Brain microvascular endothelial cell (primary cell): ENCODE measurements at regions not wholly inside any gene's neighbourhood (a gene's known extent, or its start where the extent isn't known, plus 50 kb on each side); places are given as distances from the start of the nearest gene placed in this dataset.

ENCODE experiments used
- DNase-seq: peaks from one replicate; pipeline ENCODE4 v3.0.0-alpha.2; 2020
- H3K27ac ChIP-seq: fragments of 250-450 bp; sonication (Bioruptor Pico); 2 replicates; pipeline ENCODE4 v1.5.1; 2020; ENCODE audit warnings: mild to moderate bottlenecking, moderate library complexity
- H3K27me3 ChIP-seq: fragments of 250-450 bp; sonication (Bioruptor Pico); replicated peaks from 2 replicates; pipeline ENCODE4 v1.5.1; 2020; ENCODE audit warnings: mild to moderate bottlenecking
- H3K36me3 ChIP-seq: fragments of 250-450 bp; sonication (Bioruptor Pico); replicated peaks from 2 replicates; pipeline ENCODE4 v1.5.1; 2020; ENCODE audit warnings: mild to moderate bottlenecking
- H3K4me3 ChIP-seq: 2 replicates; pipeline ENCODE4 v1.5.1; 2011; ENCODE audit warnings: low read depth, mild to moderate bottlenecking, control low read depth, low read length, moderate library complexity
- CTCF ChIP-seq: IDR thresholded peaks from 2 replicates; pipeline ENCODE4 v1.5.1; 2011; ENCODE audit warnings: low read depth, mild to moderate bottlenecking, moderate library complexity, low read length, control low read depth, inconsistent platforms; ENCODE audit errors: missing control alignments
- in situ Hi-C: cut with HindIII; loops from 2 replicates; pipeline ENCODE4 v1.10.0; 2017; ENCODE audit warnings: low sequenced_read_pairs, low pct_ligation_motif_present

DNA sequence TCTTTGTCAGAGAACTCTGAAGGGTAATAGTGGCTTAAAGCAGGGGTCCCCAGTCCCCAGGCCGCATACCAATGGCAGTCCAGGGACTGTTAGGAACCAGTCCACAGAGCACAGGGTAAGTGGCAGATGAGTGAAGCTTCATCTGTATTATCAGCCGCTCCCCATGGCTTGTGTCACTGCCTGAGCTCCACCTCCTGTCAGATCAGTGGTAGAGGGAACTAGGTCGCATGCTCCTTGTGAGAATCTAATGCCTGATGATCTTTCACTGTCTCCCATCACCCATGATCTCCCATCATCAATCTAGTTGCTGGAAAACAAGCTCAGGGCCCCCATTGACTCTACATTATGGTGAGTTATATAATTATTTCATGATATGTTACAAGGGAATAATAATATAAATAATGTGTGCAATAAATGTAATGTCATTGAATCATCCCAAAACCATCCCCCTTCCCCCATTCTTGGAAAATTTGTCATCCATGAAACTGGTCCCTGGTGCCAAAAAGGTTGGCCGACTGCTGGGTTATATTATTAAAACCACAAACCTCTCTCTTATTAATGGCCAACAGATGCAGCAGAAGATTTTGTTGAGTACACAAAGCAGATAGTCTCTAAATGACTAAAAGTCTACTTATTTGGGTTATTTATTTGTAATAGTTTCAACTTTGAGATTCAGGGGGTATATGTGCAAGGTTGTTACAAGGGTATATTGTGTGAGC lies 782.7 kb downstream of the CDH11 start:
- peak; percentile 49 for DNase-seq
- no peaks in the 10 kb centered on the region for H3K36me3 ChIP-seq
- H3K4me3 ChIP-seq: no peak overlapping the region
- H3K27ac ChIP-seq: no peak overlapping the region
- in situ Hi-C loops: no loop called here
- H3K27me3 ChIP-seq: no peaks in the 10 kb centered on the region
- no peak for TF ChIP-seq CTCF

DNA sequence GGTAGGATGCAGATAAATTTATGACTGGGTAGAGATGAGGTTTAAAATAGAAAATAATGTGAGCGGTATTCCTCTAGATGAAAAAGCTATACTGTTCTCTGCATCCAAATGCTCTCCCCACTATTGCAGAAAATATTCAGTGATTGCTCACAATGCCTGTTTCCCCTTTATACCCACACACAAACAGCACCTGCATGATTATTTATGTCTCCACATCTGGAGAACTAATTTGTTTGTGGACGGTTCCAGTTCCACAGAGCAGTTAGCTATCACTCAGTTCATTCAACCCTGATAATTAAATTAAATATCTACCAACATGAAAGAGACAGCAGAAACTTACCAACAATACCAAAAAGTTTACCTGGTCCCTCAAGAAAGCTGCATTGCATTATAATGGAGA lies 800.0 kb downstream of the CDH11 start:
- H3K36me3 ChIP-seq: no peaks in the 10 kb centered on the region
- no peak overlapping the region for H3K4me3 ChIP-seq
- TF ChIP-seq CTCF: no peak
- in situ Hi-C loops: no loop called here
- H3K27ac ChIP-seq: no peak overlapping the region
- DNase-seq: no peak
- no peaks in the 10 kb centered on the region for H3K27me3 ChIP-seq

GRCh38 chr16:64321066-64321465 lies 800.8 kb downstream of the CDH11 start:
- in situ Hi-C loops: no loop called here
- Histone ChIP-seq H3K36me3 (no peaks in the 10 kb centered on the region), H3K4me3 (no peak overlapping the region), H3K27ac (no peak overlapping the region), H3K27me3 (no peaks in the 10 kb centered on the region)
- DNase-seq: no peak
- TF ChIP-seq CTCF: no peak

- TF ChIP-seq CTCF: no peak
- H3K27me3 ChIP-seq: no peaks in the 10 kb centered on the region
- no peak overlapping the region for H3K27ac ChIP-seq
- in situ Hi-C loops: no loop called here
- DNase-seq: no peak
- no peaks in the 10 kb centered on the region for H3K36me3 ChIP-seq
- no peak overlapping the region for H3K4me3 ChIP-seq
These were observed 804.3 kb downstream of the CDH11 start for GRCh38 chr16:64317601-64318000.

DNA sequence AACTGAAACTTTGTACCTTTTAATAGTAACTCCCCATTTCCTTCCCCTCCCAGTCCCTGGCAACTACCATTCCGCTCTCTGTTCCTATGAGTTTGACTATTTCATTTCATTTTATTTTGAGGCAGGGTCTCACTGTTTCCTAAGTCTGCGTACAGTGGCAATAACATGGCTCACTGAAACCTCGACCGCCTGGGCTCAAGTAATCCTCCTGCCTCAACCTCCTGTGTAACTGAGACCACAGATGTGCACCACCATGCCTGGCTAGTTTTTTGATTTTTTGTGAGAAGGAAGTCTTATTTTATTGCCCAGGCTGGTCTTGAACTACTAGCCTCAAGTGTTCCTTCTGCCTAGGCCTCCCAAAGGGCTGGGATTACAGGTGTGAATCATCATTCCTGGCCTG lies 808.1 kb downstream of the CDH11 start:
- Histone ChIP-seq H3K4me3 (no peak overlapping the region), H3K27me3 (no peaks in the 10 kb centered on the region), H3K27ac (no peak overlapping the region), H3K36me3 (no peaks in the 10 kb centered on the region)
- no peak for DNase-seq
- no peak for TF ChIP-seq CTCF
- in situ Hi-C loops: no loop called here

DNA sequence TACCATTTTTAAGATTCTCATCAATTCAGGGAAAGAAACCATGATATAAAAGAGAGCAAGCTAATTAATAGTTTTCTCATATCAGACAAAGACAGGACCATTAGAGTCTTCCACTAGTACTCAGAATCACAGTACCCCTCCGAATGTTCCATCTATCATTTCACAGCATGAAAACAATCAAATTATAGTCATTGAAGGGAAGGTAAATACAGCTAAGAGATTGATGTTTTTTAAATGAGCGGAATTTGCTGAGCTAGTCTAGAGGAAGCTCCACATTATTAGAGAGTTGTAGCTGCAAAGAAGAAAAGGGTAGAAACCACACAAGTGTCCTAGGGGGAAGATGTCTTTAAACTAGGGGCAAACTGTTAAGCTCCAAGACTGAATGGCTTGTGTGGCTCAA lies 808.9 kb downstream of the CDH11 start:
- in situ Hi-C loops: no loop called here
- TF ChIP-seq CTCF: no peak
- no peak overlapping the region for H3K4me3 ChIP-seq
- no peak overlapping the region for H3K27ac ChIP-seq
- H3K27me3 ChIP-seq: no peaks in the 10 kb centered on the region
- no peak for DNase-seq
- no peaks in the 10 kb centered on the region for H3K36me3 ChIP-seq
